Neural progenitor cell (in vitro differentiated cells): ENCODE measurements at regions not wholly inside any gene's neighbourhood (a gene's known extent, or its start where the extent isn't known, plus 50 kb on each side); places are given as distances from the start of the nearest gene placed in this dataset.

ENCODE experiments used
- CTCF ChIP-seq: fragments of 200-600 bp; sonication (generic); IDR thresholded peaks from 2 replicates; pipeline ENCODE4 v1.5.1; 2017; ENCODE audit warnings: antibody characterized with exemption, mild to moderate bottlenecking
- EZH2phosphoT487 ChIP-seq: fragments of 200-600 bp; sonication (generic); IDR thresholded peaks from 2 replicates; pipeline ENCODE4 v1.6.1; 2017; ENCODE audit warnings: antibody characterized with exemption

DNA sequence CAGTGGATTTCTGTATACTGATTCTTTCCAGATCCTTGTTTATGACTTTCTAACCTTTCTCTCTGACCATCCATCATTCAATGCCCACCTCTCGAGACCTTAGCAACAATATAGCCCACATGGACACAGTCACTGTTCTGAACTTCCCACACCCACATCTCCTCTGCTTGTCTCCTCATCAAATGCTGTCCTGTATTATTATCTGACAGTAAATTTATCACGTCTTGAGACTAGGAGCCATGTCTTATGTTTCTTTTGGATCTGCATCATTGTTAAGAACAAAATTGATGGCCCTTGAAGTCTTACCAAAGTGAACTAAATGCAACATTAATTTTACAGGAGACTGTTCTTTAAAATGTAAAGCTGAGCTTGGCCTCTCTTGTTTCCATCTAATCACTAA, 495.4 kb upstream of the KLF4 start:
- no peak for TF ChIP-seq CTCF
- TF ChIP-seq EZH2phosphoT487 = no peak
